MM.1S (cell line): ENCODE measurements at regions not wholly inside any gene's neighbourhood (a gene's known extent, or its start where the extent isn't known, plus 50 kb on each side); places are given as distances from the start of the nearest gene placed in this dataset.

Experiments used
- DNase-seq: peaks from one replicate; pipeline ENCODE4 v3.0.0-alpha.2; 2015
- H2AFZ ChIP-seq: fragments of 300-600 bp; sonication (generic); 2 replicates; pipeline ENCODE4 v1.6.0; 2016; ENCODE audit warnings: antibody characterized with exemption, low read length
- H3F3A ChIP-seq: fragments of 300-600 bp; sonication (generic); 2 replicates; pipeline ENCODE4 v1.6.1; 2016; ENCODE audit warnings: mild to moderate bottlenecking, antibody characterized with exemption, low read length, moderate library complexity, mixed read lengths; ENCODE audit not compliant: insufficient read depth
- H3K27ac ChIP-seq: fragments of 300-600 bp; sonication (generic); 2 replicates; pipeline ENCODE4 v1.5.1; 2016; ENCODE audit warnings: mild to moderate bottlenecking, low read length
- H3K27me3 ChIP-seq: fragments of 300-600 bp; sonication (generic); replicated peaks from 2 replicates; pipeline ENCODE4 v1.6.0; 2016; ENCODE audit warnings: low read length; ENCODE audit not compliant: insufficient read depth
- H3K36me3 ChIP-seq: fragments of 300-600 bp; sonication (generic); replicated peaks from 2 replicates; pipeline ENCODE4 v1.6.1; 2016; ENCODE audit warnings: mild to moderate bottlenecking, low read length, mixed read lengths; ENCODE audit not compliant: insufficient read depth
- H3K4me1 ChIP-seq: fragments of 300-600 bp; sonication (generic); 2 replicates; pipeline ENCODE4 v1.6.1; 2016; ENCODE audit warnings: low read length, mixed read lengths
- H3K4me2 ChIP-seq: fragments of 300-600 bp; sonication (generic); 2 replicates; pipeline ENCODE4 v1.6.0; 2016; ENCODE audit warnings: low read depth, low read length
- H3K4me3 ChIP-seq: fragments of 300-600 bp; sonication (generic); 2 replicates; pipeline ENCODE4 v1.5.1; 2016; ENCODE audit warnings: low read length, mixed read lengths
- H3K79me2 ChIP-seq: fragments of 300-600 bp; sonication (generic); 2 replicates; pipeline ENCODE4 v1.6.1; 2016; ENCODE audit warnings: mixed run types, low read length, mixed read lengths
- H3K9ac ChIP-seq: fragments of 300-600 bp; sonication (generic); 2 replicates; pipeline ENCODE4 v1.6.1; 2016; ENCODE audit warnings: low read length, mixed read lengths
- H3K9me2 ChIP-seq: fragments of 300-600 bp; sonication (generic); replicated peaks from 2 replicates; pipeline ENCODE4 v1.6.1; 2016; ENCODE audit warnings: mild to moderate bottlenecking, low read length, mixed read lengths; ENCODE audit not compliant: insufficient read depth
- H3K9me3 ChIP-seq: fragments of 300-600 bp; sonication (generic); replicated peaks from 2 replicates; pipeline ENCODE4 v1.6.1; 2016; ENCODE audit warnings: mild to moderate bottlenecking, low read length, mixed read lengths; ENCODE audit not compliant: insufficient read depth
- H4K20me1 ChIP-seq: fragments of 300-600 bp; sonication (generic); 2 replicates; pipeline ENCODE4 v1.6.1; 2016; ENCODE audit warnings: mild to moderate bottlenecking, low read length, moderate library complexity, mixed read lengths; ENCODE audit not compliant: insufficient read depth
- EZH2 ChIP-seq: fragments of 300-600 bp; sonication (generic); optimal IDR thresholded peaks from 2 replicates; pipeline ENCODE3; 2017; ENCODE audit warnings: low read depth, mild to moderate bottlenecking, antibody characterized with exemption, low read length, mixed read lengths
- EZH2phosphoT487 ChIP-seq: fragments of 300-600 bp; sonication (generic); IDR thresholded peaks from 2 replicates; pipeline ENCODE4 v1.6.1; 2018; ENCODE audit warnings: antibody characterized with exemption, low read length
- TF ChIP-seq, protein P1 (sequence below): fragments of 300-600 bp; sonication (generic); IDR thresholded peaks from 2 replicates; pipeline ENCODE4 v1.5.1; 2016; ENCODE audit warnings: antibody characterized with exemption, low read length, mixed read lengths

DNA sequence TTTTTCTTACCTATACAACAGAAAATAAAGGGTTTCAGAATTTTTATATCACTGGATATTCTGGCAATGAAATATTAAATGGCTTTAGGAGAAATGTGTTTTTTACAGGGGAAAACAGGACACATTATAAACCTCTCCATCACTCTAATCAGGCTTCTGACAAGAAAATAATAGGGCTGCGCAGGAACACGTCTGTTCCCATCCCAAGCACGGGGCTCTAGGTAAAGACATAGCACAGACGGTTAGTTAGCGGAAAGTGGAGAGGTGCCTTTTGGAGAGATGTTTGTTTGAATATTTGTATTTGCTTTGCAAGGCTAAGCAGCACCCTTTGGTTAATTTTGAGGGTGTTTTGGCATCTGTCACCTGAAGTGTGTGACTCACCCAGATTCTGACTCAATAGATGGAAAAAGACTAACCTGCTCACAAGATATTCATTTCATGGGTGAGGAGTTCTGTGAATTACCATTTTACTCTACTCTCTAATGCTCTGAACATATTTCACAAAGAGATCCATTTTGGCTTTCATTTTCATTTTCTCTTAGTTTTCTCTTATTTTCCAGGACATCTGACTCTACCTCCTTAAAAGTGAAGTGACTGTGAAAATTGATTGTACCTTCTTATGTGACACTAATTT is 174.5 kb upstream of the AKR1E2 start:
- H3K27me3 ChIP-seq: no peaks in the 10 kb centered on the region

DNA sequence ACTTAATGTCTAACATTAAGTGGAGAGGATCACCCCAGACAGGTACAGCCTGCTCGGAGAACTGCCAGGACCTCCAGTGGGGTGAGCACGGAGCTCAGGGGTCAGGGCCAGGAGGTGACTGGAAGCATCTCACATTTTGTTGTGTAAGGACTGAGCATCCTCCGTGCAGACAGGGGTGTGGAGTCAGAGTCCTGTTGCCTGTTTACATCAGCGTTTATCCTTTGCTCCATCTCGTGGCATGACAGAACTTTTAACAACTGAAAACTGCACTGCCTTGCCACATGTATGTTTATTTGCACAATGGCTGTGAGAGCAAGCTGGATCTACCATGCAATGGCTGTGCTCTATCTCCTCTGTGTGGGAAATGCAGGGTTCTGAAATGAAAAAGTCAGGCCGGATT is 175.4 kb upstream of the AKR1E2 start:
- DNase-seq: no peak
- Histone ChIP-seq H3K4me3 (no peak overlapping the region), H3K4me1 (no peaks in the 10 kb centered on the region), H2AFZ (no peak overlapping the region), H3K27me3 (no peaks in the 10 kb centered on the region), H3F3A (no peaks in the 10 kb centered on the region), H3K36me3 (no peaks in the 10 kb centered on the region), H3K4me2 (no peak overlapping the region), H3K79me2 (no peaks in the 10 kb centered on the region), H3K9me2 (no peaks in the 10 kb centered on the region), H4K20me1 (no peaks in the 10 kb centered on the region), H3K27ac (no peak overlapping the region), H3K9me3 (no peaks in the 10 kb centered on the region), H3K9ac (no peak overlapping the region)
- TF ChIP-seq EZH2phosphoT487: no peak

More for the DNA sequence above, 174.5 kb upstream of the AKR1E2 start:
- no peak overlapping the region for H2AFZ ChIP-seq
- H3K4me1 ChIP-seq: no peaks in the 10 kb centered on the region
- H3K79me2 ChIP-seq: no peaks in the 10 kb centered on the region
- H3K9me3 ChIP-seq: no peaks in the 10 kb centered on the region
- no peaks in the 10 kb centered on the region for H3F3A ChIP-seq
- no peak overlapping the region for H3K4me3 ChIP-seq
- no peak overlapping the region for H3K27ac ChIP-seq
- H3K4me2 ChIP-seq: no peak overlapping the region
- H3K36me3 ChIP-seq: no peaks in the 10 kb centered on the region
- H3K9me2 ChIP-seq: no peaks in the 10 kb centered on the region
- H3K9ac ChIP-seq: no peak overlapping the region
- DNase-seq: no peak
- no peak for TF ChIP-seq EZH2phosphoT487
- TF ChIP-seq, protein P1, sequence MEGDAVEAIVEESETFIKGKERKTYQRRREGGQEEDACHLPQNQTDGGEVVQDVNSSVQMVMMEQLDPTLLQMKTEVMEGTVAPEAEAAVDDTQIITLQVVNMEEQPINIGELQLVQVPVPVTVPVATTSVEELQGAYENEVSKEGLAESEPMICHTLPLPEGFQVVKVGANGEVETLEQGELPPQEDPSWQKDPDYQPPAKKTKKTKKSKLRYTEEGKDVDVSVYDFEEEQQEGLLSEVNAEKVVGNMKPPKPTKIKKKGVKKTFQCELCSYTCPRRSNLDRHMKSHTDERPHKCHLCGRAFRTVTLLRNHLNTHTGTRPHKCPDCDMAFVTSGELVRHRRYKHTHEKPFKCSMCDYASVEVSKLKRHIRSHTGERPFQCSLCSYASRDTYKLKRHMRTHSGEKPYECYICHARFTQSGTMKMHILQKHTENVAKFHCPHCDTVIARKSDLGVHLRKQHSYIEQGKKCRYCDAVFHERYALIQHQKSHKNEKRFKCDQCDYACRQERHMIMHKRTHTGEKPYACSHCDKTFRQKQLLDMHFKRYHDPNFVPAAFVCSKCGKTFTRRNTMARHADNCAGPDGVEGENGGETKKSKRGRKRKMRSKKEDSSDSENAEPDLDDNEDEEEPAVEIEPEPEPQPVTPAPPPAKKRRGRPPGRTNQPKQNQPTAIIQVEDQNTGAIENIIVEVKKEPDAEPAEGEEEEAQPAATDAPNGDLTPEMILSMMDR: no peak
- no peak for TF ChIP-seq EZH2
- H4K20me1 ChIP-seq: no peaks in the 10 kb centered on the region

DNA sequence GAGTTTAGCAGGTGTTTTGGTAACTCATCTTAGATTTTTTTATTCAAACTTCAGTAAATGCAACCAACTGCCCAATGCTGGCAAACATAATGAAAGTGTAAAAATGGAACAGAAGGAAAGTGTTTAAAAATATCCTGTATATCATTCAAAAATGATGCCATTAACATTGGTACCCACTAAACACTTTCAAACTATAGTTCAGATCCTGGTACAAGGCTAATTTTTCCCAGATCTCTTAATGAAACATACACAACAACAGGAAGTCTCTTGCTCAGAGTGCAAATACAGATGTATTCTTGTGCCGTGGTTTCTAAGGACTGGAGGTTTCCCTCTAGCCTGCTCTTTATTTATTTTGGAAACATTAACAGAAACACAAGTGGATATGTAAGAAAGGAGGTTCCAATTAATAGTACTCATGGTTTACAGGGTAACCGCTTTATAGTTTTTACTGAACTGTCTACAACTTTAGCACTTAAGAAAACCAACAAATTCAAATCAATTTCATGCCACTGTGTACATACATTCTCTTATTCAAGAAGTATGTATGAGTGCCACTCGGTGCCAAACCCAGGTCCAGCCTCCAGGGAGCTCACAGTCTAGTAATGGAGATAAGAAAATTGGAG is 176.0 kb upstream of the AKR1E2 start:
- H3K36me3 ChIP-seq: no peaks in the 10 kb centered on the region
- TF ChIP-seq, protein P1: no peak
- TF ChIP-seq EZH2phosphoT487 (no peak), EZH2 (no peak)

DNA sequence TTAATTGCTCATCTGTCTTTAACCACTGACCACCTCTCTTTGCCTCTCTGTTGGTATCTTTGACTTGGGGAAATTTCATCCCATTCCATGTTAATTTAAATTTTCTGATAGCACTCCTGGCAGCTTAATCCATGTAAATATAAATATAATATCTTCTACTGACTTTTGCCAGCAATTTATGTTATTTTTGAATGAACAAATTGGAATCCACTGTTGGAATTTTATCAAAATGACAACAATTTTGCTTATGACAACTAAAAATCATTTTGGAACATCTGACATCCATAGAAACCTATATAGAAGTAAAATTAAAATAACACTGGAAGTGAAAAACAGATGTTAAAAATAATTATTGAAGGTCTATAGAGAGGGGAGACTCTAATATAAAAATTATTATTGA is 176.5 kb upstream of the AKR1E2 start:
- no peaks in the 10 kb centered on the region for H3K27me3 ChIP-seq
- no peaks in the 10 kb centered on the region for H3K36me3 ChIP-seq
- no peak overlapping the region for H3K4me3 ChIP-seq
- H3K79me2 ChIP-seq: no peaks in the 10 kb centered on the region
- H3K9ac ChIP-seq: no peak overlapping the region
- H4K20me1 ChIP-seq: no peaks in the 10 kb centered on the region
- TF ChIP-seq, protein P1: no peak
- TF ChIP-seq EZH2phosphoT487 (no peak), EZH2 (no peak)
- H3F3A ChIP-seq: no peaks in the 10 kb centered on the region
- no peak overlapping the region for H3K4me2 ChIP-seq
- no peak for DNase-seq
- H3K4me1 ChIP-seq: no peaks in the 10 kb centered on the region
- no peaks in the 10 kb centered on the region for H3K9me2 ChIP-seq
- H3K9me3 ChIP-seq: no peaks in the 10 kb centered on the region
- no peak overlapping the region for H2AFZ ChIP-seq
- no peak overlapping the region for H3K27ac ChIP-seq

More for the DNA sequence above, 176.0 kb upstream of the AKR1E2 start:
- Histone ChIP-seq H3K4me3 (no peak overlapping the region), H3K27ac (no peak overlapping the region), H3K4me2 (no peak overlapping the region), H3K4me1 (no peaks in the 10 kb centered on the region), H3K27me3 (no peaks in the 10 kb centered on the region), H3K9me2 (no peaks in the 10 kb centered on the region), H3K79me2 (no peaks in the 10 kb centered on the region), H3K9me3 (no peaks in the 10 kb centered on the region), H4K20me1 (no peaks in the 10 kb centered on the region), H3F3A (no peaks in the 10 kb centered on the region), H3K9ac (no peak overlapping the region), H2AFZ (no peak overlapping the region)
- DNase-seq: no peak
